NB4 (cell line): ENCODE measurements at regions not wholly inside any gene's neighbourhood (a gene's known extent, or its start where the extent isn't known, plus 50 kb on each side); places are given as distances from the start of the nearest gene placed in this dataset.
"Not testable (repeated sequence)": the region's sequence is repeated elsewhere in the genome, so short reads cannot be mapped to it uniquely, and the experiment has no call there.

Experiments used
- DNase-seq: peaks from one replicate; pipeline ENCODE4 v3.0.0; 2010; ENCODE audit warnings: low read depth
- H3K4me3 ChIP-seq: one replicate; pipeline ENCODE4 v1.5.1; 2011; ENCODE audit warnings: mild to moderate bottlenecking, low read depth, low read length, moderate library complexity
- MYC ChIP-seq: IDR thresholded peaks from 2 replicates; pipeline ENCODE4 v1.6.1; 2011; ENCODE audit warnings: low read depth, low read length
- POLR2A ChIP-seq: IDR thresholded peaks from 2 replicates; pipeline ENCODE4 v1.6.1; 2011; ENCODE audit warnings: mild to moderate bottlenecking; ENCODE audit not compliant: insufficient read length; ENCODE audit errors: extremely low read depth
- TF ChIP-seq, protein P1 (sequence below): IDR thresholded peaks from one replicate; pipeline ENCODE4 v1.5.1; 2012; ENCODE audit warnings: low read depth, low read length
- TF ChIP-seq, protein P2 (sequence below): IDR thresholded peaks from 2 replicates; pipeline ENCODE4 v1.6.1; 2011; ENCODE audit warnings: low read depth, low read length

DNA sequence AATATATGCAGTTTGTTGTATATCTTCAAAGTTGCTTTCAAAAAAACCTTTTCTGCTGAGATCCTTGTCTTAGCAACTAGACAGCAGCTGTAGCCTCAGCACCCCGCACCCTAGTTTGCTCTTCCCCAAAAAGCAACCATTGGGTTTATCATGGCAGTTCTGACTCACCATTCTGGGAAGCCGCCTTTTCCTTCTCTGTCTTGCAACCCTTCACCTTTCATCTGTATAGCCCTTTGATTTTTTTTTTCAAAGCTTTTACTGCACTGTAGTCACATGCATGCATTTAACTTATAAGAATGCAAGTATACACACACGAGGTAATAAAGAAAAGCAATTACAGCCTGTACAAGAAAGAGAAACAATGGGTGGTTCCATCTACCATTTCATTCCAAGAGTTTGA is 65.1 kb upstream of the THBS1 start:
- TF ChIP-seq, protein P1, sequence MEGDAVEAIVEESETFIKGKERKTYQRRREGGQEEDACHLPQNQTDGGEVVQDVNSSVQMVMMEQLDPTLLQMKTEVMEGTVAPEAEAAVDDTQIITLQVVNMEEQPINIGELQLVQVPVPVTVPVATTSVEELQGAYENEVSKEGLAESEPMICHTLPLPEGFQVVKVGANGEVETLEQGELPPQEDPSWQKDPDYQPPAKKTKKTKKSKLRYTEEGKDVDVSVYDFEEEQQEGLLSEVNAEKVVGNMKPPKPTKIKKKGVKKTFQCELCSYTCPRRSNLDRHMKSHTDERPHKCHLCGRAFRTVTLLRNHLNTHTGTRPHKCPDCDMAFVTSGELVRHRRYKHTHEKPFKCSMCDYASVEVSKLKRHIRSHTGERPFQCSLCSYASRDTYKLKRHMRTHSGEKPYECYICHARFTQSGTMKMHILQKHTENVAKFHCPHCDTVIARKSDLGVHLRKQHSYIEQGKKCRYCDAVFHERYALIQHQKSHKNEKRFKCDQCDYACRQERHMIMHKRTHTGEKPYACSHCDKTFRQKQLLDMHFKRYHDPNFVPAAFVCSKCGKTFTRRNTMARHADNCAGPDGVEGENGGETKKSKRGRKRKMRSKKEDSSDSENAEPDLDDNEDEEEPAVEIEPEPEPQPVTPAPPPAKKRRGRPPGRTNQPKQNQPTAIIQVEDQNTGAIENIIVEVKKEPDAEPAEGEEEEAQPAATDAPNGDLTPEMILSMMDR, result no peak
- TF ChIP-seq POLR2A, result no peak
- TF ChIP-seq MYC, result no peak
- TF ChIP-seq, protein P2, sequence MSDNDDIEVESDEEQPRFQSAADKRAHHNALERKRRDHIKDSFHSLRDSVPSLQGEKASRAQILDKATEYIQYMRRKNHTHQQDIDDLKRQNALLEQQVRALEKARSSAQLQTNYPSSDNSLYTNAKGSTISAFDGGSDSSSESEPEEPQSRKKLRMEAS, result no peak
- no peak for DNase-seq
- H3K4me3 ChIP-seq, result no peak overlapping the region

- no peak for DNase-seq
- TF ChIP-seq MYC (no peak), POLR2A (no peak)
- TF ChIP-seq, protein P1, result no peak
- TF ChIP-seq, protein P2, result no peak
- H3K4me3 ChIP-seq, result no peak overlapping the region
These were observed 63.6 kb upstream of the THBS1 start for GRCh38 chr15:39517122-39517855.

- not testable (repeated sequence) for DNase-seq, H3K4me3 ChIP-seq
These were observed 56.9 kb upstream of the THBS1 start for GRCh38 chr15:39523968-39524367.

DNA sequence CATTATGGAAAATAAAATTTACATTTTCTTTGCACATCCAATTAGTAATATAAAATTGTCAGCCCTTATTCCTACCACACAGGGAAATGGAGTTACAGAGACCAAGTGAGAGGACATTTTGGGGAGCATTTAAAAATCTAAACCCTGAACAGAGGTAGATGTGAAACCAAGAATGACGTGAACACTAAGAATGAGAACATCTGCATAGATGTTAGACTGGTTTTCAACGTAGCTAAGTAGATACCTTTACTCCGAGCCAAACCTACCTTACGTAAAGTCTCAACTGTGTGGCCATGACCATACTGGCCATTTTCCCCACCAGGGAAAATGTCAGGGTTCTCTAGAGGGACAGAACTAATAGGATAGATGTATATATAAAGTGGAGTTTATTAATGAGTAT is 51.4 kb upstream of the THBS1 start:
- TF ChIP-seq, protein P1, result no peak
- no peak for TF ChIP-seq MYC
- TF ChIP-seq, protein P2, result no peak
- TF ChIP-seq POLR2A, result no peak
- no peak for DNase-seq
- H3K4me3 ChIP-seq, result no peak overlapping the region

- no peak for DNase-seq
- H3K4me3 ChIP-seq, result no peak overlapping the region
- TF ChIP-seq, protein P1, result no peak
- no peak for TF ChIP-seq POLR2A
- TF ChIP-seq MYC, result no peak
- TF ChIP-seq, protein P2, result no peak
These were observed 50.2 kb upstream of the THBS1 start for GRCh38 chr15:39530480-39531342.
